HG03060 (cell line): ENCODE measurements at regions not wholly inside any gene's neighbourhood (a gene's known extent, or its start where the extent isn't known, plus 50 kb on each side); places are given as distances from the start of the nearest gene placed in this dataset.
"Not testable (repeated sequence)": the region's sequence is repeated elsewhere in the genome, so short reads cannot be mapped to it uniquely, and the experiment has no call there.

Source experiments
- ATAC-seq: cut with Tn5 transposase; IDR thresholded peaks from one replicate; pipeline ENCODE4 v1.9.1; 2021; ENCODE audit warnings: low read depth, moderate number of reproducible peaks; ENCODE audit not compliant: unreplicated experiment

DNA sequence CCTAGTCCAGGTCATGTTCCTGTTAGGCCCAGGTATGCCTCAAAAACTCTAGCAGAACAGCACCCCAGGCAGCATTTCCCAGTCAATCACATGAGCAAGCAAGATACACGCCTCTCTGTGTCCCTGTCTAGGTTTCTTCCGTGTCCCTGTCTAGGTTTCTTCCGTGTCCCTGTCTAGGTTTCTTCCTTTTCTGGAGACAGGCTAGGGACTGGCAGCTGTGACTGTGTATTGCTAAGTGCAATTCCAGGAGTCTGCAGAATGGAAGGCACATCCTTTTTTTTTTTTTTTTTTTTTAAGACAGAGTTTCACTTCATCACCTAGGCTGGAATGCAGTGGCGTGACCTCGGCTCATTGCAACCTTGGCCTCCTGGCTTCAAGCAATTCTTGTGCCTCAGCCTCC, 77.6 kb downstream of the SETD4 start:
- ATAC-seq, result no peak

GRCh38 chr21:35981514-35982070, 78.7 kb downstream of the SETD4 start:
- no peak for ATAC-seq

GRCh38 chr21:35980821-35981220, 79.5 kb downstream of the SETD4 start:
- no peak for ATAC-seq

GRCh38 chr21:35977860-35978259, 82.5 kb downstream of the SETD4 start:
- not testable (repeated sequence) for ATAC-seq

- ATAC-seq, result no peak
Observed at GRCh38 chr21:35976929-35977328, 83.4 kb downstream of the SETD4 start.

- ATAC-seq, result no peak
Observed at GRCh38 chr21:35976481-35976880, 83.8 kb downstream of the SETD4 start.

- no peak for ATAC-seq
Observed at GRCh38 chr21:35974775-35975174, 85.6 kb downstream of the SETD4 start.

GRCh38 chr21:35971824-35972223, 88.5 kb downstream of the SETD4 start:
- ATAC-seq, result no peak

DNA sequence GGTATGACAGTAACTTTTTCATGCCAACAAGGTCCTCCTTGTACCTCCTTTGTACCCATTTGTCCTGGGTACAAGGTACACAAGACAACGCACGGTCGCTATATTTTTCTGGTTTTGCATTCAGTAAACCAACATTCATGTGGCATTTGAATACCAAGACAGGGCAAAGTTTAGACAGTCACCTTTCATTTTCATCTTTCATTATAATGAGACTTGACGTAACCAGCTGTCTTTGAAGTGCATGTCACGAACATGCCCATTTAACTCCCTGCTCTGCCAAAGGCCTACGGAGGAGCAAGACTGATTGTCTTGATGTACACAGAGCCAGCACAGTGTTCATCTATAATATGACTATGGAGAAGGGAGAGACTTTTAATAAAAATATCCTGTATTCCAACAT, 91.0 kb downstream of the SETD4 start:
- ATAC-seq, result no peak

GRCh38 chr21:35968564-35968963, 91.8 kb downstream of the SETD4 start:
- no peak for ATAC-seq

DNA sequence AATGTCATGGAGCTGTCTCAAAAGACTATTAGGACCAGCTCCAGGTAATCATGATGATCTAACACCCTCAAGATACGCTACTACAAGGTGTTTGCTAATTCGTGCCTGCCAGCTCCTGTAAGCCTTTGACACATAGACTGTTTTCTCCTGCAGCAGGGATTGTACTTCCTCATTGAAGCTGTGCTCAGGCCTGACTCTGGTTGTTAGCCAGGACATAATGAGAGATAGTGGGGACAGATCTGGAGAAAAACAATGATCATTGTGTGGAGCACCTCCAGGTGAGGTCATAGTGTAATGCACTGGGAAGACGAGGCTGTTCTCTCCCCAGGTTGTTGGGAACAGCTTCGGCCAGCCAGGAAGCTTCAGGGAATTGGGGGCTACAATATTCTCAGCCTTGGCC, 94.6 kb downstream of the SETD4 start:
- ATAC-seq, result no peak

DNA sequence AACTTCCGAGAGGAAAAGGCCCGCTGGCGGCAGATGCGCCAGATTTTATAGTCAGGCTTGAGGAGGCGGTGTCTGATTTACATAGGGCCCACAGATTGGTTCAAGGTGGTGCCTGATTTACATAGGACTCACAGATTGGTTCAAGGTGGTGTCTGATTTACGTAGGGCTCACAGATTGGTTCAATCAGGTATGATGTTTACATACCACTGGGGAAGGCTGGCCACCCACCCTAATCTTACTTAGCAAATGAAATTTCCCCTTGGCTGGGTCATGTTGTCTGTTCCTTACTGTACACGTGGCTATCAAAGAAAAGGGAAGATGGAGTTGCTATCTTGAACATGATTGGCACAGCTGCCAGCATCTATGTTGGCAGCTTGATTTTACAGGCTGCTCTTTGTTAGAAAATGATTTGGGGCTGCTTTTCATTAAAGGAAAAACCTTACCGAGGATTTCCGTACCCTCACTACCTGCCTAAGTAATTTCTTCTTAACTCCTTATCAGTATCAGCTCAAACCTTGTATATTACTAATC, 96.3 kb downstream of the SETD4 start:
- ATAC-seq, result no peak

DNA sequence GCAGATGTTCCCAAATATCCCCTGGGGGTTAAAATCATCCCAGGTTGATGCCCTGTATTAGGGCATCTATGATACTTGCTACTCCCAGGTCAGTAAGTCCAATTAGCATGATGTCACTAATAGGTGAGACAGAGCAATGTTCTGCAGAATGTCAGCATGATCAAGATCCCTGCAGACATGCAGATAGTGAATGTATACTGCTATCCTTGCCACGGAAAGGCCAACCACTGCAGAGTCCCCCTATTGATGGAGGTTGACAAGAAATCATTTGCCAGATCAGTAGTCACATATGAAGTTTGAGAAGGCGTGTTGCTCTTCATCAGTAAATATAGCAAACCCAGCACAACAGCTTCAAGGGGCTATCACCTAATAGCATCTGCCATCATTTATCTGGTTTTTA, 97.4 kb downstream of the SETD4 start:
- ATAC-seq, result no peak

GRCh38 chr21:35954066-35954465, 106.3 kb downstream of the SETD4 start:
- no peak for ATAC-seq

DNA sequence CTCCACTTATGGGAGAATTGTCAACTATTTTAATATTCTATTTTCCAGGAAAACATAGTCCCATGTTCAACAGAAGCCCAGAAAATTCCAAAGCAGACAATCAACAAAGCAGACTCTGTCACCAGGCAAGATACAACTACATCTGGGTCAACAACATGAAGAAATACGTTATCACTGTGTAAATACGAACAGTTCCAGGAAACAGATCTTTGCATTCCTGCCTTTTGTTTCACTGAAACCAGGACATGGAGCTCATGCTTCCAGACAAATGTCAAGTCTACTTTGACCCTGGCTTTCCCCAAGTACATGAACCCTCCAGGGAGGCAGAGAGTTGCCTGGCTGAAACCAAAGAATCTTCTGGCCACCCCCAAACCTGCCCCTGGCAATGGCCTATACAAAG, 106.7 kb downstream of the SETD4 start:
- no peak for ATAC-seq

DNA sequence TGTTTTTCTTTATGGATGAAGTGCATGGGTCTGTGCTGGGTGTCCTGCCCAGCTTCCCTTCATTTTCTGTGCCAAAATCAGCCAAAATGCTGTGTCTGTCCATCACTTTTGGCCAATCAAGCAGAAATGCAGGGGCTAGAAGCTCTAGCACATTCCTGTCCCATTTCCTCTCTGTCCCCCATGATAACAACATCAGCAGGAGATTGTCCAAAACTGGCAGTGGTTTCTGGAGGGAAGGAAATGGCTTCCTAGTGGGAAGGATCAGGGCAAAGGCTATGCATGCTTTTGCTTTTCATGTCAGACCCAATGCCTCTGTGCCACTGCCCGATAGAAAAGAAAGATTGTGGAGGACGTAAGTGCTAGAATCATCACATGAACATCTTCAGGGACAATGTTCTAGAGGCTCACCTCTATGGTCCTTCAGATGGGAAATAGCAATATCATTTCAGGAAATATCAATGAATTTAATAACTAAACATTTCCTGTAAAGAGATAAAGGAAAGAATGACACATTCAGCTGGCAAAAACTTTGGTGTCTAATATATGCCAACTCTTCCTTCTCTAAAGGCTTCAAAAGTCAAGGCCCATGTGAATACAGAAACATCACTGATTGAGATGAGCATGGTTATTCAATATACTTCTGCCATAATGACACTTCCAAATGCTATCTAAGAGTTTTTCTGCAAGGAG, 107.5 kb downstream of the SETD4 start:
- no peak for ATAC-seq

DNA sequence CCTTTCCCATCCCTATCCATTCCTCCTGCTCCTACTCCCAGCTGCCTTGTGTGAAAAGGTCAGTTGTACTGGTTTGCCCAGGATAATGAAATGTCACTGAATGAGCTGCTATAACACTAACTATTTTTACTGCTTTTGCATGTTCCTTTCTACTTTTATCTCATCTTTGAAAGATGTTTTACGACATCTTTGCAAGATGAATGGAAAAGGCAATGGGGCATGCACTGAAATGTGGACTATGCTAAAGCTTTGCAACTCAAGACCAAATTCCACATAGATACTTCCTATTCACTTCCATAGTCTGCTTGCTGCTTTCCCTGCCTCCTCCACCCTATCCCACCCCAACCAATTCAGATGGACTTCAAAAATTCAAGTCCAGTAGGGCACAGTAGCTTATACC, 111.3 kb downstream of the SETD4 start:
- no peak for ATAC-seq

- ATAC-seq, result no peak
Observed at GRCh38 chr21:35945089-35945671, 115.1 kb downstream of the SETD4 start.

DNA sequence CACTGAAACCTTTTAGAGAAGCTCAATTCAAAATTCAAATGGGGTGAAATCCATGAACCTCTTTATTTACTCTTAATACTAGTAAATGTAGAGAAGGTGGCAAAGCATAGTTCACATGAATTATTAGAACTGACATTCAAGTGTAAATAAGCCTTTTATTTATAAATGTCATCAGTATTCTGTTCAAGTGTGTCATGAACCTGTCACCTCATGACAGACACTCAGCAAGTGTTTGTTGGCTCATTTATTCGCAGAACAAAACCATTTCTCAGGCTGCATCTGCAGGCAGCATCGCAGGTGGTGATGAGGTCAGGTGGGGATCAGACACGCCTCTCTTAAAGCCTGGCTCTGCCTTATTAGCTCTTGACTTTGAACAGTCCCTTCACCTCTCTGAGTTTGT, 116.6 kb downstream of the SETD4 start:
- ATAC-seq, result no peak

DNA sequence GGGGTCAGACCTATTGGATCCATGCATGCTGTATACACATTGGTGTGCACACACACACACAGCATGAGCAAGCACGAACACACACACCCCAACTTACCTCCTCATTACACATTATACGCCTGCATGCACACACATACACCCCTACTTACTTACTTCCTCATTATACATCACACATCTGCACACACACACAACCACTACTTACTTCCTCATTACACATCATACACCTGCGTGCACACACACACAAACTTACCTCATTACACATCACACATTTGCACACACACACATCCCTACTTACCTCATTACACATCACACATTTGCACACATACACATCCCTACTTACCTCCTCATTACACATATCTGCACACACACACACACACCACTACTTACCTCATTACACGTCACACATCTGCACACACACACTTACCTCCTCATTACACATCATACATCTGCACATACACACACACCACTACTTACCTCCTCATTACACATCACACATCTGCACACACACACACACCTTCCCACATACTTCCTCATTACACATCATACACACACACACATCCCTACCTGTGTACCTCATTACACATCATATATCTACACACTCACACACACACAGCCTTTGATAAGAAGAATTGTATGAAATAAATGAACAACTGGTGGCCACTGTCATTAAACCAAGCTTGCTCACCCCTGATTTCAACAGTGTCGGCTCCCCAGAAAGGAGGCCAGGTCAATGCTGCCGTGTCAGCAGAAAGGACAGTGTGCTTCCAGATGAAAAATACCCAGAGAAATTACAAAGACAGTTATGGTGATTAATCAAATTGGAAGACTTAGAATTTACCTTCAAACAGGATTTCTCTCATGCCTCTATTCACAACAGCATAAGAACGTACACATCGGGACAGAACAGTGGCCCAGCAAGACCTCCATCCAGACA, 117.8 kb downstream of the SETD4 start:
- ATAC-seq, result no peak
